ENCODE measurements at regions not wholly inside any gene's neighbourhood (a gene's known extent, or its start where the extent isn't known, plus 50 kb on each side); places are given as distances from the start of the nearest gene placed in this dataset.
"Not testable (repeated sequence)": the region's sequence is repeated elsewhere in the genome, so short reads cannot be mapped to it uniquely, and the experiment has no call there.

DNA sequence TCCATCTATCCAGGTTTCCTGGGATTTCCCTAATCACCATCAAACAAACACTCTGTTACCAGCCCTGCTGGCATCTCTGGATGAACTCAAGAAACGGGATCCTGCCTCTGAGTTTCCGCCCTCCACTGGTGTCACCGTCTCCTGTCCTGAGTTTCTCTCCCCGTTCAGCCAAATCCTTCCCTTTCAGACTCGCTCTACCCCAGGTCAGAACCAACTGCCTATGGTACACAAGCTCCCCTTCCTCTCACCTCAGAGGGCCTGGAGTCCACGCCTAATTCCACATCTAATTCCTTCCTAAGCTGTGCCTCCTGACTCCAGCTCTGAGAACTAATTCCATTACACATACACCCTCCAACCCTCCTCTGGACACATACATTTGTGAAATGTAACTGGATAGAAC is 96.1 kb downstream of the SHANK2 start:
- H3K27me3 ChIP-seq (ENCODE audit: insufficient read depth, low read depth, severe bottlenecking): no peaks in the 10 kb centered on the region
- TF ChIP-seq, protein P1, sequence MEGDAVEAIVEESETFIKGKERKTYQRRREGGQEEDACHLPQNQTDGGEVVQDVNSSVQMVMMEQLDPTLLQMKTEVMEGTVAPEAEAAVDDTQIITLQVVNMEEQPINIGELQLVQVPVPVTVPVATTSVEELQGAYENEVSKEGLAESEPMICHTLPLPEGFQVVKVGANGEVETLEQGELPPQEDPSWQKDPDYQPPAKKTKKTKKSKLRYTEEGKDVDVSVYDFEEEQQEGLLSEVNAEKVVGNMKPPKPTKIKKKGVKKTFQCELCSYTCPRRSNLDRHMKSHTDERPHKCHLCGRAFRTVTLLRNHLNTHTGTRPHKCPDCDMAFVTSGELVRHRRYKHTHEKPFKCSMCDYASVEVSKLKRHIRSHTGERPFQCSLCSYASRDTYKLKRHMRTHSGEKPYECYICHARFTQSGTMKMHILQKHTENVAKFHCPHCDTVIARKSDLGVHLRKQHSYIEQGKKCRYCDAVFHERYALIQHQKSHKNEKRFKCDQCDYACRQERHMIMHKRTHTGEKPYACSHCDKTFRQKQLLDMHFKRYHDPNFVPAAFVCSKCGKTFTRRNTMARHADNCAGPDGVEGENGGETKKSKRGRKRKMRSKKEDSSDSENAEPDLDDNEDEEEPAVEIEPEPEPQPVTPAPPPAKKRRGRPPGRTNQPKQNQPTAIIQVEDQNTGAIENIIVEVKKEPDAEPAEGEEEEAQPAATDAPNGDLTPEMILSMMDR (IDR thresholded peaks at IDR 0.05; ENCODE audit: low read depth, low read length): no peak
- no peaks in the 10 kb centered on the region for H3K36me3 ChIP-seq
- DNase-seq: peak; percentile 58
- H3K27ac ChIP-seq: no peak overlapping the region
- no peak overlapping the region for H3K4me3 ChIP-seq (ENCODE audit: low read depth, low read length)
- H3K9me3 ChIP-seq (ENCODE audit: severe bottlenecking): no peaks in the 10 kb centered on the region

DNA sequence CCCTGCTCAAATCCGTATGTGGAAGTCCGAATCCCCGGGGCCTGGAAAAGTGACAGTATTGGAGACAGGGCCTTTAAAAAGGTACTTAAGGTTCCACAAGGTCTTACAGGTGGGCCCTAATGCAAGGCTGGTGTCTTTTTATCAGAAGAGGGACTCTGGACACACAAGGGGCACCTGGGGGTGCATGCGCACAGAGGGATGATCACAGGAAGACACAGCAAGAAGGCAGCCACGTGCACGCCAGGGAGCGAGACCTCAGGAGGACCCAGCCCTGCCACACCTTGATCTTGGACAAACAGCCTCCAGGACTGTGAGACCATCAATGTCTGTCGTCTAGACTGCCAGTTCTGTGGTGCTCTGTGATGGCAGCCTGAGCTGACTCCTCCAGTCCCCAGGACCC is 96.5 kb downstream of the SHANK2 start:
- TF ChIP-seq, protein P1 (IDR thresholded peaks at IDR 0.05; ENCODE audit: low read depth, low read length): no peak
- H3K27ac ChIP-seq: no peak overlapping the region
- DNase-seq: no peak
- no peaks in the 10 kb centered on the region for H3K27me3 ChIP-seq (ENCODE audit: insufficient read depth, low read depth, severe bottlenecking)
- no peaks in the 10 kb centered on the region for H3K36me3 ChIP-seq
- no peaks in the 10 kb centered on the region for H3K9me3 ChIP-seq (ENCODE audit: severe bottlenecking)
- no peak overlapping the region for H3K4me3 ChIP-seq (ENCODE audit: low read depth, low read length)

DNA sequence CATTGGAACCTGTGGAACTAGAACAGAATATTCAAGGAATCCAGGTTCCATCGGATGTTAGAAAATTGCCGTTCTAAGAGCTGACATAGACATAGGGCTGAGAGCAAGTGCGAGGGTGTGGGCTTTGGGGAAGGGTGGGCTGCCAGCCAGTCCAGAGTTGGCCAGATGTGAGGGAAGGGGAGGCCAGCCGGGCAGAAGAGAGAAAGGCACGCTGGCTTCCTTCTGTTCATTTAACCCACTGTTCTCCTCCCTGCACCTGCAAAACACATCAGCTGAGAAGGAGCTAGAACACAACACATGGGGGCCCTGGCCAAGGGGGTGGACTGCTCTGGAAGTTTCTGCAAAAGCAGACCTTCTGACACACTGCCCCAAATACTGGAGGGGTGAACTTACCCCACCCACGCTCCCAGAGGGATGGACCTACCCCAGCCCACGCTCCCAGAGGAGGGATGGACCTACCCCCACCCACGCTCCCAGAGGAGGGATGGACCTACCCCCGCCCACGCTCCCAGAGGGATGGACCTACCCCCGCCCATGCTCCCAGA is 98.0 kb downstream of the SHANK2 start:
- TF ChIP-seq, protein P1 (IDR thresholded peaks at IDR 0.05; ENCODE audit: low read depth, low read length): no peak
- no peak overlapping the region for H3K4me3 ChIP-seq (ENCODE audit: low read depth, low read length)
- no peaks in the 10 kb centered on the region for H3K9me3 ChIP-seq (ENCODE audit: severe bottlenecking)
- DNase-seq: no peak
- no peak overlapping the region for H3K27ac ChIP-seq
- no peaks in the 10 kb centered on the region for H3K27me3 ChIP-seq (ENCODE audit: insufficient read depth, low read depth, severe bottlenecking)
- no peaks in the 10 kb centered on the region for H3K36me3 ChIP-seq

DNA sequence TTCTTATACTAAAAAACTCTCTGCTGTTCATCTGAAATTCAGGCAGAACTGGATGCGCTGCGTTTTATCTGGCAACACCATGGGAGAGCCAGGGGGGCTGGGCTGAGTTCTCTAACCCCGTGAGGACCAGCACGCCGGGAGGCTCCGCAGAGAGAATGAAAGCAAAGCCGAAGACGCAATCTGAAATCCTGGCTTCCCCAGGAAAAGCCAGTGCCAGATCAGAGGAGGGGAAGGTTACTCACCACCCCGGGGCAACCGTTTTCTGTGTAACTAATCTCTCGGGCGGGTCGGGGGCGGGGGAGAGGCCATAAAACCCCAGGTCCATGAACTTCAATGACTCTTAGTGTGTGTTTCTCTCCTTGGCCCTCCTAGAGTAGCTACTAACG is 99.4 kb downstream of the SHANK2 start:
- Histone ChIP-seq H3K36me3 (no peaks in the 10 kb centered on the region), H3K9me3 (ENCODE audit: severe bottlenecking) (no peaks in the 10 kb centered on the region), H3K27me3 (ENCODE audit: insufficient read depth, low read depth, severe bottlenecking) (no peaks in the 10 kb centered on the region), H3K27ac (no peak overlapping the region), H3K4me3 (ENCODE audit: low read depth, low read length) (peak overlapping the region; percentile 7; the same call in 1 of the 2 replicates)
- TF ChIP-seq, protein P1 (IDR thresholded peaks at IDR 0.05; ENCODE audit: low read depth, low read length): no peak
- peak; percentile 30 for DNase-seq

DNA sequence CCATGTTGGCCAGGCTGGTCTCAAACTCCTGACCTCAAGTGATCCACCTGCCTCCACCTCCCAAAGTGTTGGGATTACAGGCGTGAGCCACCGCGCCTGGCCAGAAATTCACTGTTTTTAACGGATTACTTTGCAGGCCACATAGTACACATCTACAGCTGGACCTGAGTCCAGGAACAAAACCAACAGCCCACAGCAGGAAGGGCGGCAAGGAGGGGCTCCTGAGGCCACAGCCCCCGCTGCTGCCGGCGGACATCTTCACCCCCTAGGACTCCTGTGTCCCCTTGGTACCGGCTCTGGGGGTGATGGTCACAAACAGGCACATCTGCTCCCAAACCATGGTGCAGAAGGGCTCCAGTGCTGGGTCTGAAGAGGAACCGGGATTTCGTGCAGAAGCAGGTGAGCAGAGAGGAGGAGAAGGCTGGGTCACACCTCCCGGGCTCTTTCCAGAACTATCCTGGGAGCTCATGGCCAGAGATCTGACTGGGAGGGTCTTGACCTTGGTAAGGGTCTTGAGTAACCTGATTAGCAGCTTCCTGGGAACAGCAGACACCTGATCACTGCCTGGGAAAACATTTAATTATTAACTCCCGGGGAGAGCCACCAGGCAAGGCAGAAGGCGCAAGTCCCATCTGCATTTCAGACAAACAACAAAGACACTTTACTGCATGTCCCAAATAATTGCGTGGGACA is 99.9 kb downstream of the SHANK2 start:
- H3K4me3 ChIP-seq (ENCODE audit: low read depth, low read length): peak overlapping the region; percentile 7; the same call in 1 of the 2 replicates
- not testable (repeated sequence) for H3K9me3 ChIP-seq (ENCODE audit: severe bottlenecking); H3K36me3 ChIP-seq; H3K27ac ChIP-seq; DNase-seq; H3K27me3 ChIP-seq (ENCODE audit: insufficient read depth, low read depth, severe bottlenecking)

DNA sequence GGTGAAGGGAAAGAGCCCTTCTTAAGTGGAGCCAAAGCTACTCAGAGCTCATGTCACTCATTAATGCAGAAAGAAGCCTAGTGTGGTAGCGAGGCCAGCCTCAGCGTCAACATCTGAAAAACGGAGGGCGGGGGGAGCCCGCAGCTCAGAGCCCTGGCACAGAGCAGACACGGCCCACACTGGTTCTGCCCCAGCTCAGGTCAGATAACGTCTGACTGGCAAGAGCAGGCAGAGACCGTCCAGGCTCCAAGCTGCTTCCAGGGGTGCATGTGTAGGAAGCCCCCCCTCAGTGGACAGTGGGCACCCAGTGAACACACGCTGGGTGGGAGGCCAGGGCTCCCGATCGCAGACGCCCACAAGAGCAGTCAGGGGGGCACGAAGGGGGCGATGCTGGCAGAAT is 100.8 kb downstream of the SHANK2 start:
- Histone ChIP-seq H3K36me3 (no peaks in the 10 kb centered on the region), H3K4me3 (ENCODE audit: low read depth, low read length) (no peak overlapping the region), H3K27me3 (ENCODE audit: insufficient read depth, low read depth, severe bottlenecking) (no peaks in the 10 kb centered on the region), H3K27ac (no peak overlapping the region), H3K9me3 (ENCODE audit: severe bottlenecking) (no peaks in the 10 kb centered on the region)
- TF ChIP-seq, protein P1 (IDR thresholded peaks at IDR 0.05; ENCODE audit: low read depth, low read length): no peak
- no peak for DNase-seq
